Retina (tissue), 1 donor: ENCODE measurements at regions not wholly inside any gene's neighbourhood (a gene's known extent, or its start where the extent isn't known, plus 50 kb on each side); places are given as distances from the start of the nearest gene placed in this dataset.

Experiments
- DNase-seq: peaks from one replicate; pipeline ENCODE4 v3.0.0-alpha.2; 2016

GRCh38 chr13:59478908-59479307, 684.8 kb downstream of the DIAPH3 start:
- DNase-seq = no peak

- DNase-seq = no peak
These were observed 684.1 kb downstream of the DIAPH3 start for GRCh38 chr13:59479629-59480028.

GRCh38 chr13:59480396-59481259, 683.1 kb downstream of the DIAPH3 start:
- DNase-seq = no peak

DNA sequence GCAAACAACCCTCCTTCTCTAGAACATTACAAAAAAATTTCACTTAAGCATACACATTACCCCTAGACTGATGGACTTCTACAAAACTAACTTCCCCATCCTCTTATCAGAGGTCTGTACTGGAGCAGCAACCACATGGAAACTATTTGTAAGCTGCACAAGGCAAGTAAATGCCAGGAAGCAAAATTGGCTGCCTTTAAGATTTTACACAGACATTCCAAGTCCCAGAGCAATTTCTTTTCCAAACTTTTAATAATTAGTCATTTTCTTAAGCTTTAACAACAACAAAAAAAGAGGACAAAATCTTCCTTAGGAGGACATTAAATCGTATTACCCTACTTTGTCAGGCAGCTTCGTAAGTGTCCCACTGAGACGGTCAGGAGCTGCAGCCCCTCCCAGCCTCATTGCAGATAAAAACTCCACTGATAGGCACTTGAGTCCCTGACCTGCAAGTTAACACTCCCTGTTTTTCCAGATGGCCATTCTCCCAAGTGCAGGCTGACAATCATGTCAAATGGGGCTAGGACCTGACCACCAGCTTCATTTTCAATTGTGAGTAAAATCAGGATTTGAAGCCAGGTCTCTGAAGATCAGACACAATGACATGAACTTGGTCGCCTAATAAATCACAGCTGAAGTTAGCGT, 680.1 kb downstream of the DIAPH3 start:
- DNase-seq = no peak

- no peak for DNase-seq
These were observed 675.8 kb downstream of the DIAPH3 start for GRCh38 chr13:59487883-59488282.

DNA sequence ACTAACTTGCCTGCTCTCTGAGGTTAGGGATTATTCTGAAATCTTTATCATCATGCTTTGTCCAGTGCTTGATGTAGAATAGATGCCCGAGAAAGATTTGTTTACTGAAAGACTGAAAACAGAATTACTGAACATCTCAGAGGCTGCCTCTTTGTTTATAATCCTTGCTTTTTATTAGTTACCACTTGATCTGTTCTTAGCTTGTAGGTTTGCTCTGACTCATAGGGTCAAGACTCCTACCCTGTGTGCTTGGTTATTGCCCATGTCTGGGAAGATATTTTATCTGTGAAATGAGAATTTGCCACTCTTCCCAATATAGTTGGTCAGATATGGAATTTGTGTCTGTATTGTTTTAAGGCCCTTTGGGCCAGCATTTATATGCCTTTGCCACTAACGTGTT, 675.3 kb downstream of the DIAPH3 start:
- no peak for DNase-seq

DNA sequence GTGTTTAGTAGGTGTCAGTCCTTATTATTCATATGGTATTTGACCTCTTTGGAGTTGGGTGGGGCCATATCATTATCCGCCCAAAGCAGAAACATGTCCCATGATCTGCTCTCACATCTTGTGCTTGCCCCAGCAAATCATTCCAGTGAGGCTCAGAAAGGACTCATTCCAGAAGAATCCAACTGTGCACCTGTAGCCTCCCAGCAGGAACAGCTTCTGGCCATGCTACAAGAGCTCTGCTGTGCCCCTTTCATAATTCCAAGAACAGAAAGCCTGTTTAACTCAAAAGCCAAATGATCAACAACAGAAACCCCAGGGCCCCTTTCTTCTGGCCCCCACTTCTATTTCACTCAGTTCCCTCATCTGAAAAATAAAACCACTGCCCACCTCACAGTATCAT, 673.1 kb downstream of the DIAPH3 start:
- DNase-seq = no peak

- no peak for DNase-seq
These were observed 671.6 kb downstream of the DIAPH3 start for GRCh38 chr13:59492030-59492636.

DNA sequence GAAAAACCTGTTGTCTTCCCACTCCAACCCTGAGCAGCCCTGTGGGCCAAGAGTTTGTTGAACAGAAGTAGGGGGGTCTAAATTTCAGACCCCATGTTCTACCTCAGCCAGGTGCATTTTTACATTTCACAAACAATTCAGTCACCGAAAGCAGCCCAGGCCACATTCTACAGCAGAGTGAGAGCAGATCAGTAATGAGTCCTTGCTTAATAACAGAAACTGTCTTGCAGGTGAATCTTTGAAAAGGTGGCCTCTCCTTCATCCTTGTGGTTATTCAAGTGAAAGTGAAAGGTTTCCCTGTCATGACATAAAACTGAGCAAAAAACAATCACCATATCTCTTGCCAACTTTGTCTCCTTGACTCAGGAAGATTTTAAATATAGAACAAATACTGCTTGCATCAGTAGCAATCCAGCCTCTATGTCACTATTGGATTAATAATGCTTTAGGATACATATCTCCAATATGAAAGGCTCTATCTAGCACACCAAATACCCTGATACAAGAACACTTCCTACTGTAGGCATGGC, 670.2 kb downstream of the DIAPH3 start:
- no peak for DNase-seq

GRCh38 chr13:59494151-59494550, 669.6 kb downstream of the DIAPH3 start:
- no peak for DNase-seq

GRCh38 chr13:59494560-59494970, 669.2 kb downstream of the DIAPH3 start:
- DNase-seq = no peak

DNA sequence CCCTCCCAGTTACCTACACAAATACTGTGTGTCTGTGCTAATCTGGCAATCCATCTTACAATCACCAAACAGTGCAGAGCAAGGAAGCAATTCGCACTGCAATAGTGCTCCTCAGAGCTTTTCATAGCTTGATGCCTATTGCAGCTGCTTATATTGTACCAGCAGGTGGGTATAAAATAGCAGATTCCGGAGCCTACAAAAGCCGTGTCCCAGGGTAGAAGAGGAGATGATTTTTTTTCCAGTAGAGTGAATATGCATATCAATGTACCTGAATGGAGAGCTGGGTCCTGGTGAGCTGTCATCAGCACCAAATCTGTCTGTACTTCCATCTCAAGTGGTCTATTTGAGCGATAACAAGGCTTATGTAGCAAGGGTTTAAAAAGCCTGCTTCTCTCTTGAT, 668.4 kb downstream of the DIAPH3 start:
- DNase-seq = peak; percentile 55

DNA sequence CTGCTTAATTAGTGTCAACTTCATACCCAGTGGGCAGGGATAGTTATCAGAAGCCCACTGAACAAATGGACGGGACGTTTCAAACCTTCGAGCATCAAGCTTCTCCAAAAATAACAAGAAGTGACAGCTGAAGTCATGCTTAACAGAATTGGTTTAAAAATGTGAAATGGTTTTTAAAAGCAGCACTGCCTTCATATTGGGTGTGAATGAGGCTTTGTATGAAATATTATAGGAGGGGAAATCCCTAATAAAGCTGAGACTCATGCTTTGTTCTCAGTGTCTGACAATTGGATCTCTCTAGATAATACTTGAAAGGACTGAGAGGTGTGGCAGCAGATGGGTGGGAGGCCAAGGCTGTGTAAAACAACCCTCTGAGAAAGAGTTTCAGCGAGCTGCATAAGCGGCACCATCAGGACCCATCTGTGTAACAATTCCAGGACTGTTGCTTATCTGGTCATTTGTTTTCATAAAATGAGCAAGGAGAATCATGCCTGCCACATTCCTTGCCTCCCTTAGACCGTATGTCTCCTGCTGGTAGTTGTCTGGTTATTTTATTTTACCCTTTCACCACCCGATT, 667.7 kb downstream of the DIAPH3 start:
- DNase-seq = peak; percentile 68

DNA sequence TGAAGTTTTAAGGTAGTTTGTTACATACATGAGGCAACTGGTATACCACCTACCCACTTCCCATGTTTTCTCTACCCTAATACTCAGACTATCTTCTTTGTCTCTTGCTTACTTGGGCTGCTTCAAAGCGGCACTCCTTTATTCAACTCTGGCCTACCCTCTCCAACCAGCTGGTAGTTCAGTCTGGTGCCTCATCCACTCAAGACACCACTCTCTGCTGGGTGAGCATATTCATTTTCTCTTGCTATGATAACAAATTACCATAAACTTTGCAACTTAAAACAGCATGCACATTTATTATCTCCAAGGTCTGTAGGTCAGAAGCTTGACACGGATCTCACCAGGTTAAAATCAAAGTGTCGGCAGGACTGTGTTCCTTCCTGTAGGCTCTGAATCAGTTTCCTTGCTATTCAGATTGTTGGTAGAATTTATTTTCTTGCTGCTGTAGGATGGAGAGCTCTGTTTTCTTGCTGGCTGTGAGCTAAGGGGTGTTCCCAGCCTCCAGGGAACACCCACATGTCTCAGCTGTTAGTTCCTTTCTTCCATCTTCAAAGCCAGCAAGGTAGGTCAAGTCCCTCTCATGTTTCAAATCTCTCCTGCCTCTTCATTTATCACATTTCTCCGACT, 666.0 kb downstream of the DIAPH3 start:
- DNase-seq = no peak

DNA sequence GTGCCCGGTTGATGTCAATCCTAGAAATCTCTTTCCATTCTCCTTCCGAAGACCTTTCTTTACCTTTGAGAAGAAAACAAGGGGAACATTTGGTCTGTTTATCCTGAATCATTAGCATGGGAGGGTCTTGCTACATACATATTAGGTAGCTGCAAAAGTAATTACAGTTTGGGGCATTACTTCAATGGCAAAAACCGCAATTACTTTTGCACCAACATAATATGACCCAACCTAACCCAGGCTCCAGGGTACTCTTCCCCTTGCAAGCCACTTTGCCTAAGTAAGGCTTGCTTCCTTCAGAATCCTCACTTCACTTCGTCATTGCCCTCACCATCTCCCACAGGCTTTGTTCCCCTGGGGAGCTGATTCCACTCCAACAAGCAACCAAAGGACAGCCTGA, 662.7 kb downstream of the DIAPH3 start:
- no peak for DNase-seq

GRCh38 chr13:59504407-59504806, 659.3 kb downstream of the DIAPH3 start:
- DNase-seq = no peak

DNA sequence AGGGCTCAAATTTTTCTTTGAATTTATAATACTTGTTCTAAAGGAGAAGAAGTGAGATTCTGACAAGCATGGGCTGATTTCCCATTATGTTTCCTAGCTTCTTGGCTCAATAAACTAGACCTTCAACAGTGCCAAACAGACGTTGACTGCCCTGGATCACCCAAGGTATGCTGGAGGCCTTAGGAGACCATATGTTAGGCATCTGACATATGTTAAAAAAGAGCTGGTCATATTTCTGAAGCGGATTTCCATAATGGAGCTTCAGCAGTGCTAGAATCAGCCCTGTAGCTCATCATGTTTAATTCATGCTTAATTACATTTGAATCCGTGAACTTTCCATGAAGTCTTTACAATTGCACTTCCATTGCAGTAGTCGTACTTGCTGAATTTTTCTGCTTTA, 653.3 kb downstream of the DIAPH3 start:
- DNase-seq = no peak

- no peak for DNase-seq
These were observed 650.0 kb downstream of the DIAPH3 start for GRCh38 chr13:59513686-59514085.

DNA sequence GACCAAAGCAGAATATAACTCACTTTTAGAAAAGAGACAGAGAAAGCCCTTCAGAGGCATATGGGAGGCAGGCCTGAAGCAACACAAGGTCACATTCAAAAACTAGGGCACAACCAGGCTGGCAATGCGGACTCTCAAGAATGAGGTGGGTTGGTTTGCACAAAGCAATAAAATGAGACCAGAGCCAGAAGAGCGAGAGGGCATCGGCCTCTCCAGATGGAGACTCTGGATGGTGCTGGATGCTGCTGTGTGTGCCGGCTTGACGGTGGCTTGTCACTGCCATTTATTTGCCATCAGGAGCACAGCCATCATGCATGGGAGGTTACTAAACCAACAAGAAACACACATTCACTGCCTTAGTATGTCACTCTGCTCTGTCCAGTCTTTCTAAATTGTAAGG, 649.4 kb downstream of the DIAPH3 start:
- DNase-seq = no peak

GRCh38 chr13:59519819-59520218, 643.9 kb downstream of the DIAPH3 start:
- DNase-seq = no peak

- DNase-seq = no peak
These were observed 642.2 kb downstream of the DIAPH3 start for GRCh38 chr13:59521549-59521948.

DNA sequence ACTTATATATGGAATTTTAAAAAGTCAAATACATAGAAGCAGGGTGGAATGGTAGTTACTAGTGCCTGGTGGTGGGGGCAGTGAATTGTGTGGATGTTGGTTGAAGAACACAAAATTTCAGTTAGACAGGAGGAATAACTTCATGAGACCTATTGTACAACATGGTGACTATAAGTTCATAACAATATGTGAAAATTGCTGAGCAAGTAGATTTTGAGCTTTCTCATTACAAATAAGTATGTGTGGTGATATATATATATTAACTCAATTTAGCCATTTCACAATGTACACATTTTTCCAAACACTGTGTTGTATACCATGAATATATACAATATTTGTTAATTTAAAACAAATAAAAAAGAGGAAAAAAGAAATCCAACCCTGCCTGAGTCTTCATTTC, 641.1 kb downstream of the DIAPH3 start:
- DNase-seq = no peak

DNA sequence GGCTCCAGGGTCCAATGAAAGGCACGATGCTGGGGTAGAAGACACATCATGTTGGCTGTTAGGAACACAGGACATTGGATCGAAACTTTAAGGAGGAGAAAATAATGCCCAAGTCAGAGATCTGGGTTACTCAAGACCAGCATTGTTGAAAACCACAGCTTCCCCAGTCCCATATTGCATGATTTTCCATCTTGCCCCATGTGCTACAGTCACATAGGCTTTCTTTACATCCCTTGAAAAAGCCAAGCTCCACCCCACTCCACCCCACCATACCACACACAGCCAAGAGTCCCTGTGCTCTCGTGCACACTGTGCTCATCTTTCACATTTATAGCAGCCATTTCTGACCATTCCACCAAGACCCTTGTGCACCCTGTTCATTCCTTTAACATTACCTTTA, 636.2 kb downstream of the DIAPH3 start:
- DNase-seq = no peak
